WTC11 (cell line): ENCODE measurements at regions not wholly inside any gene's neighbourhood (a gene's known extent, or its start where the extent isn't known, plus 50 kb on each side); places are given as distances from the start of the nearest gene placed in this dataset.

Experiments used
- ATAC-seq: fragments of 200-7000 bp; cut with Tn5 transposase; 2 replicates; pipeline ENCODE4 v1.10.0; 2021; ENCODE audit warnings: mild to moderate bottlenecking, moderate library complexity
- CTCF ChIA-PET: fragments of 300-600 bp; sonication (Branson Sonifier 250); formaldehyde crosslinking; loops from one replicate; lab custom pipeline; 2021; ENCODE audit warnings: antibody characterized with exemption; lab: Charles Lee
- POLR2A ChIA-PET: fragments of 350-600 bp; sonication (Branson Sonifier 250); formaldehyde crosslinking; loops from one replicate; lab custom pipeline; 2021; ENCODE audit warnings: antibody characterized with exemption; lab: Charles Lee
- DNase-seq: peaks from one replicate; pipeline ENCODE4 v3.0.0; 2021; ENCODE audit warnings: low spot score
- H3K27ac Mint-ChIP-seq: 2 replicates; pipeline ENCODE4 v1.8.0; 2021; ENCODE audit warnings: mixed read lengths
- H3K27me3 Mint-ChIP-seq: 2 replicates; pipeline ENCODE4 v1.8.0; 2021; ENCODE audit warnings: low read depth, mild to moderate bottlenecking, moderate library complexity, mixed read lengths
- H3K36me3 Mint-ChIP-seq: 2 replicates; pipeline ENCODE4 v1.8.0; 2021; ENCODE audit warnings: mixed read lengths
- H3K4me1 Mint-ChIP-seq: 2 replicates; pipeline ENCODE4 v1.8.0; 2022; ENCODE audit warnings: mixed read lengths
- H3K4me3 Mint-ChIP-seq: 2 replicates; pipeline ENCODE4 v1.8.0; 2021; ENCODE audit warnings: mild to moderate bottlenecking, moderate library complexity, mixed read lengths
- H3K9me3 Mint-ChIP-seq: 2 replicates; pipeline ENCODE4 v1.8.0; 2021; ENCODE audit warnings: mixed read lengths
- AR ChIP-seq: fragments of 250-450 bp; sonication (Bioruptor Pico); IDR thresholded peaks from 2 replicates; pipeline ENCODE4 v1.9.0; 2021; ENCODE audit warnings: mild to moderate bottlenecking
- ARID4B ChIP-seq: sonication (generic); formaldehyde crosslinking; IDR thresholded peaks from 2 replicates; pipeline ENCODE4 v1.8.0; 2023; ENCODE audit warnings: missing genetic modification reagents, mild to moderate bottlenecking, borderline replicate concordance
- ATF2 ChIP-seq: sonication (generic); formaldehyde crosslinking; IDR thresholded peaks from 2 replicates; pipeline ENCODE4 v1.8.1; 2022; ENCODE audit warnings: low read depth, missing genetic modification reagents, borderline replicate concordance
- CDX4 ChIP-seq: fragments of 250-450 bp; sonication (Bioruptor Pico); IDR thresholded peaks from 2 replicates; pipeline ENCODE4 v1.9.0; 2021; ENCODE audit warnings: moderate library complexity, mild to moderate bottlenecking, inconsistent platforms, borderline replicate concordance
- E2F1 ChIP-seq: sonication (generic); formaldehyde crosslinking; IDR thresholded peaks from 2 replicates; pipeline ENCODE4 v1.8.0; 2022; ENCODE audit warnings: mild to moderate bottlenecking, missing genetic modification reagents
- E2F5 ChIP-seq: sonication (generic); formaldehyde crosslinking; IDR thresholded peaks from 2 replicates; pipeline ENCODE4 v1.8.1; 2022; ENCODE audit warnings: mild to moderate bottlenecking, moderate library complexity, missing genetic modification reagents
- GTF2I ChIP-seq: fragments of 250-450 bp; sonication (Bioruptor Pico); conservative IDR thresholded peaks from 2 replicates; pipeline ENCODE4 v1.4.0; 2021; ENCODE audit warnings: mild to moderate bottlenecking
- HMGA2 ChIP-seq: fragments of 250-450 bp; sonication (Bioruptor Pico); IDR thresholded peaks from 2 replicates; pipeline ENCODE4 v1.4.0; 2021; ENCODE audit warnings: mild to moderate bottlenecking, moderate library complexity
- IRF2 ChIP-seq: sonication (generic); formaldehyde crosslinking; IDR thresholded peaks from 2 replicates; pipeline ENCODE4 v1.8.0; 2022; ENCODE audit warnings: low read depth, missing genetic modification reagents, borderline replicate concordance
- MAX ChIP-seq: sonication (generic); formaldehyde crosslinking; IDR thresholded peaks from 2 replicates; pipeline ENCODE4 v1.8.0; 2022; ENCODE audit warnings: mild to moderate bottlenecking, missing genetic modification reagents
- MXD4 ChIP-seq: fragments of 250-450 bp; sonication (Bioruptor Pico); IDR thresholded peaks from 2 replicates; pipeline ENCODE4 v1.8.0; 2021; ENCODE audit warnings: mild to moderate bottlenecking, moderate library complexity, borderline replicate concordance
- NFYB ChIP-seq: sonication (generic); formaldehyde crosslinking; conservative IDR thresholded peaks from 2 replicates; pipeline ENCODE4 v1.8.0; 2022; ENCODE audit warnings: low read depth, missing genetic modification reagents
- NR2C2 ChIP-seq: sonication (generic); formaldehyde crosslinking; IDR thresholded peaks from 2 replicates; pipeline ENCODE4 v1.8.0; 2022; ENCODE audit warnings: mild to moderate bottlenecking, missing genetic modification reagents
- RELA ChIP-seq: sonication (generic); formaldehyde crosslinking; IDR thresholded peaks from 2 replicates; pipeline ENCODE4 v1.8.1; 2022; ENCODE audit warnings: missing genetic modification reagents, mild to moderate bottlenecking, borderline replicate concordance
- RORB ChIP-seq: fragments of 250-450 bp; sonication (Bioruptor Pico); IDR thresholded peaks from 2 replicates; pipeline ENCODE4 v1.9.0; 2021; ENCODE audit warnings: mild to moderate bottlenecking
- ZBTB21 ChIP-seq: sonication (generic); formaldehyde crosslinking; IDR thresholded peaks from 2 replicates; pipeline ENCODE4 v1.8.1; 2023; ENCODE audit warnings: mild to moderate bottlenecking, missing genetic modification reagents, borderline replicate concordance
- ZNF232 ChIP-seq: sonication (generic); formaldehyde crosslinking; IDR thresholded peaks from 2 replicates; pipeline ENCODE4 v1.8.0; 2022; ENCODE audit warnings: mild to moderate bottlenecking, missing genetic modification reagents
- ZNF281 ChIP-seq: sonication (generic); formaldehyde crosslinking; IDR thresholded peaks from 2 replicates; pipeline ENCODE4 v1.8.0; 2023; ENCODE audit warnings: mild to moderate bottlenecking, missing genetic modification reagents

GRCh38 chr10:3533296-3533695 is 251.7 kb downstream of the KLF6 start:
- no peaks in the 10 kb centered on the region for H3K9me3 Mint-ChIP-seq
- TF ChIP-seq RELA, result no peak
- no peak for TF ChIP-seq NR2C2 (CRISPR knock-in tag)
- TF ChIP-seq E2F1 (CRISPR knock-in tag), result no peak
- no peak for TF ChIP-seq HMGA2 (CRISPR knock-in tag)
- no peak for TF ChIP-seq MXD4 (CRISPR knock-in tag)
- TF ChIP-seq AR (CRISPR knock-in tag), result no peak
- no peak for TF ChIP-seq GTF2I (CRISPR knock-in tag)
- TF ChIP-seq ATF2 (CRISPR knock-in tag), result no peak
- no peak for TF ChIP-seq ZNF232 (CRISPR knock-in tag)
- no peak for TF ChIP-seq RORB (CRISPR knock-in tag)
- TF ChIP-seq, all 79 proteins: peak for 0
- Mint-ChIP-seq H3K27me3 (no peaks in the 10 kb centered on the region), H3K4me3 (no peak overlapping the region), H3K4me1 (peaks cover 2% of the 10 kb centered on the region), H3K27ac (no peak overlapping the region), H3K36me3 (no peaks in the 10 kb centered on the region)
- CTCF ChIA-PET, result no interaction called here
- DNase-seq (no peak), ATAC-seq (no peak)
- POLR2A ChIA-PET, result no interaction called here

- DNase-seq, result no peak
- no peaks in the 10 kb centered on the region for H3K9me3 Mint-ChIP-seq
- no peaks in the 10 kb centered on the region for H3K36me3 Mint-ChIP-seq
- no peaks in the 10 kb centered on the region for H3K4me1 Mint-ChIP-seq
- H3K4me3 Mint-ChIP-seq, result no peak overlapping the region
- ChIA-PET POLR2A (no interaction called here), CTCF (no interaction called here)
- no peak overlapping the region for H3K27ac Mint-ChIP-seq
- no peaks in the 10 kb centered on the region for H3K27me3 Mint-ChIP-seq
- no peak for ATAC-seq
- TF ChIP-seq NFYB (CRISPR knock-in tag) (no peak), E2F5 (CRISPR knock-in tag) (no peak), CDX4 (CRISPR knock-in tag) (no peak), IRF2 (no peak), ZBTB21 (CRISPR knock-in tag) (no peak), ZNF281 (CRISPR knock-in tag) (no peak), MAX (CRISPR knock-in tag) (no peak), ZNF232 (CRISPR knock-in tag) (no peak), ARID4B (CRISPR knock-in tag) (no peak)
These were observed 252.4 kb downstream of the KLF6 start for GRCh38 chr10:3532644-3533043.
